ENCODE measurements at regions not wholly inside any gene's neighbourhood (a gene's known extent, or its start where the extent isn't known, plus 50 kb on each side); places are given as distances from the start of the nearest gene placed in this dataset.

DNA sequence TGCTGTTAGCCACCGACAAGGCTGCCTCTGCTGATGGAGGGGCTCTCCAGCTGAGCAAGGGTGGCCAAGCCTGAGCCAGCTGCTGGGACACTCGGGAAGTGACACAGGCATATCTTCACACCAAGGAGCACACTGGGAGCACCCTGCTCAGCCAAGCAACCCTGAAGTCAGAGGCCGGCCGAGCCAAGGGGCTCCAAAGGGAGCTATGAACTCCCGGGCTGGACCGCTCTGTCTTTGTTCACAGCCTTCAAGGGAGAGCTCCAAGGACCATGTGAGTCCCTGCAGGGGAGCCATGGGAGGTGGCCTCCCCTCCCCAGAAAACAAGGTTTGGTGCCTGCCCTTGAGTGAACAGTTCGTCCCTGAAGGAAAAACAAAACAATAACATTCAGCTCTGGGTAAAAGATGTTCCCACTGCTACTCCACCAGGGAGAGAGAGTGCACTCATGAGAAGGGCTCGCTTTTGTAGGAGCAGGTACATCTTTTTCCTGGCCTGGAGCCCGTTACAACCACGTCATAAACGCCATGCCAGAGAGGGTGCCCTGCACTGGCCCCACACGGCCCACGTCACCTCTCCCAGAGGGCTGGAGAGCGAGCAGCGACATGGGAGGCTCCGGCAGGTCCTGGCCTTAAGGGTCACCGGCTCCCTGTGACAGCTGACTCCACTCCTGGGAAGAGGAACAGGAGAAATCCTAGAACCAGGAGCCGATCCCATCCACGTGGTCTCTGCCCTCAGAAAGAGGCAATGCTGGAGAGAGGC is 56.3 kb upstream of the SLC25A33 start:
- TF ChIP-seq, protein P1, sequence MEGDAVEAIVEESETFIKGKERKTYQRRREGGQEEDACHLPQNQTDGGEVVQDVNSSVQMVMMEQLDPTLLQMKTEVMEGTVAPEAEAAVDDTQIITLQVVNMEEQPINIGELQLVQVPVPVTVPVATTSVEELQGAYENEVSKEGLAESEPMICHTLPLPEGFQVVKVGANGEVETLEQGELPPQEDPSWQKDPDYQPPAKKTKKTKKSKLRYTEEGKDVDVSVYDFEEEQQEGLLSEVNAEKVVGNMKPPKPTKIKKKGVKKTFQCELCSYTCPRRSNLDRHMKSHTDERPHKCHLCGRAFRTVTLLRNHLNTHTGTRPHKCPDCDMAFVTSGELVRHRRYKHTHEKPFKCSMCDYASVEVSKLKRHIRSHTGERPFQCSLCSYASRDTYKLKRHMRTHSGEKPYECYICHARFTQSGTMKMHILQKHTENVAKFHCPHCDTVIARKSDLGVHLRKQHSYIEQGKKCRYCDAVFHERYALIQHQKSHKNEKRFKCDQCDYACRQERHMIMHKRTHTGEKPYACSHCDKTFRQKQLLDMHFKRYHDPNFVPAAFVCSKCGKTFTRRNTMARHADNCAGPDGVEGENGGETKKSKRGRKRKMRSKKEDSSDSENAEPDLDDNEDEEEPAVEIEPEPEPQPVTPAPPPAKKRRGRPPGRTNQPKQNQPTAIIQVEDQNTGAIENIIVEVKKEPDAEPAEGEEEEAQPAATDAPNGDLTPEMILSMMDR (IDR thresholded peaks at IDR 0.05) = no peak
- TF ChIP-seq EP300 (IDR thresholded peaks at IDR 0.05; ENCODE audit: low read depth) = no peak
- TF ChIP-seq POLR2AphosphoS5 (IDR thresholded peaks at IDR 0.05) = no peak
